WERI-Rb-1 (cell line): ENCODE measurements at regions not wholly inside any gene's neighbourhood (a gene's known extent, or its start where the extent isn't known, plus 50 kb on each side); places are given as distances from the start of the nearest gene placed in this dataset.

Experiments
- DNase-seq: peaks from one replicate; pipeline ENCODE4 v3.0.0-alpha.2; 2020
- H3K27ac ChIP-seq: fragments of 250-450 bp; sonication (Bioruptor Pico); 2 replicates; pipeline ENCODE4 v1.5.1; 2020; ENCODE audit warnings: mild to moderate bottlenecking, moderate library complexity
- H3K27me3 ChIP-seq: fragments of 250-450 bp; sonication (Bioruptor Pico); 2 replicates; pipeline ENCODE4 v1.5.1; 2021; ENCODE audit warnings: mild to moderate bottlenecking, low read depth, moderate library complexity; ENCODE audit not compliant: insufficient read depth, severe bottlenecking
- H3K36me3 ChIP-seq: fragments of 250-450 bp; sonication (Bioruptor Pico); 2 replicates; pipeline ENCODE4 v1.5.1; 2020; ENCODE audit warnings: mild to moderate bottlenecking, moderate library complexity
- H3K4me3 ChIP-seq: 2 replicates; pipeline ENCODE4 v1.5.1; 2011; ENCODE audit warnings: low read depth, mild to moderate bottlenecking, control low read depth, low read length
- H3K9me3 ChIP-seq: fragments of 250-450 bp; sonication (Bioruptor Pico); 2 replicates; pipeline ENCODE4 v1.5.1; 2021; ENCODE audit warnings: mild to moderate bottlenecking, moderate library complexity; ENCODE audit not compliant: severe bottlenecking
- CTCF ChIP-seq: IDR thresholded peaks from 2 replicates; pipeline ENCODE4 v1.5.1; 2011; ENCODE audit warnings: low read depth, mild to moderate bottlenecking, control low read depth, inconsistent platforms, low read length

GRCh38 chr21:39084979-39085729 lies 98.1 kb downstream of the PSMG1 start:
- TF ChIP-seq CTCF, result no peak
- no peaks in the 10 kb centered on the region for H3K36me3 ChIP-seq
- no peak overlapping the region for H3K4me3 ChIP-seq

GRCh38 chr21:39084073-39084472 lies 99.2 kb downstream of the PSMG1 start:
- Histone ChIP-seq H3K27me3 (no peaks in the 10 kb centered on the region), H3K9me3 (peaks cover 3% of the 10 kb centered on the region), H3K27ac (no peak overlapping the region), H3K4me3 (no peak overlapping the region), H3K36me3 (no peaks in the 10 kb centered on the region)
- DNase-seq, result no peak
- no peak for TF ChIP-seq CTCF

More at GRCh38 chr21:39084979-39085729, 98.1 kb downstream of the PSMG1 start:
- Histone ChIP-seq H3K9me3 (peaks cover 3% of the 10 kb centered on the region), H3K27me3 (no peaks in the 10 kb centered on the region), H3K27ac (no peak overlapping the region)
- DNase-seq, result no peak

GRCh38 chr21:39083377-39084008 lies 99.8 kb downstream of the PSMG1 start:
- no peak for TF ChIP-seq CTCF
- Histone ChIP-seq H3K36me3 (no peaks in the 10 kb centered on the region), H3K4me3 (no peak overlapping the region), H3K27ac (no peak overlapping the region), H3K9me3 (no peaks in the 10 kb centered on the region), H3K27me3 (no peaks in the 10 kb centered on the region)
- no peak for DNase-seq

- Histone ChIP-seq H3K27ac (no peak overlapping the region), H3K27me3 (no peaks in the 10 kb centered on the region), H3K9me3 (no peaks in the 10 kb centered on the region), H3K36me3 (no peaks in the 10 kb centered on the region), H3K4me3 (no peak overlapping the region)
- TF ChIP-seq CTCF, result no peak
- DNase-seq, result no peak
Observed at GRCh38 chr21:39082656-39083376, 100.4 kb downstream of the PSMG1 start.

- no peaks in the 10 kb centered on the region for H3K27me3 ChIP-seq
Observed at GRCh38 chr21:39080366-39080765, 102.9 kb downstream of the PSMG1 start.

More at GRCh38 chr21:39080366-39080765, 102.9 kb downstream of the PSMG1 start:
- Histone ChIP-seq H3K36me3 (no peaks in the 10 kb centered on the region), H3K4me3 (no peak overlapping the region), H3K9me3 (no peaks in the 10 kb centered on the region), H3K27ac (no peak overlapping the region)
- no peak for DNase-seq
- TF ChIP-seq CTCF, result no peak
